ENCODE measurements at regions not wholly inside any gene's neighbourhood (a gene's known extent, or its start where the extent isn't known, plus 50 kb on each side); places are given as distances from the start of the nearest gene placed in this dataset.

DNA sequence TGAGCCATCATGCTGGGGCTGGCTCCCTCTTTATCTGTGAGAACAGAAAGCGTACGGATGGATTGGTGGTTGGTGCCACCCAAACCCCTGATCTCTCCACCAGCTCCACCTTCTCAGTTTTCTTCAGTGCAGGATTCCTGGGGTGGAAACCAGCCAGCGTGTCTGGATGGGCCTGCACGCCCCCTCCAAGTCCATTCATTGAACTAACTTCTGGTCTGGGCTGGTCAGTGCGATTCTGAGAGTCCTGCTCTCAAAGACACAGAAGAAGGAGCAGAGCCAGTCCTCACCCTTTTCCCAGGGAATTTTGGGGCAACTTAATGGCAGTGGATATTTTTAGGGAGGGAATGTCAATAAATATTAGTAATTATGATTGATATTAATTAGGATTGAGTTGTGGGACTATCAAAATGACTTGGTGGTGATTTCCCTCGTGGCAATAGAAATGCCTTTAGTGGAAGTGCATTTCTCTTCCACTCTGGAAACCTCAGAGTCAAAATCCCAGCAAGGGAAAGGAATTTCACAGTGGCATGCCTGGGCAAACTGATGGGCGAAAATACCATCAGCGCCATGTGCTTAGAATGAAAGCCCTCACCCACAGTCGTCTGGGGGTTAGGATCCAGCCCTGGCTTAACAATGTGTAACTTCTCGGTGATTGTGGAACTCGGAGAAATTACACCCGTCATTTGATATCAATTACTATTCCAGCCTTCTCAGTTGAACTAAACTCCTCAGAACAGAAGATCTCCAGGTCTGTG is 69.3 kb upstream of the EEPD1 start:
- no peak overlapping the region for H3K27ac ChIP-seq (ENCODE audit: low read depth in 1 of 2, low read length in 1 of 2)
- DNase-seq (ENCODE audit: low read depth in 6 of 9, low spot score in 9 of 9) = no peak
- H3K4me3 ChIP-seq (ENCODE audit: low read length in 2 of 2) = no peak overlapping the region
- H3K4me1 ChIP-seq (ENCODE audit: control insufficient read depth in 2 of 2, insufficient read depth in 2 of 2, low read length in 2 of 2) = no peaks in the 10 kb centered on the region
- no peaks in the 10 kb centered on the region for H3K9me3 ChIP-seq (ENCODE audit: control insufficient read depth in 2 of 2, insufficient read depth in 1 of 2, low read length in 1 of 2)
- 91% methylated on average over 12 of the region's 12 CpGs for WGBS
- no peaks in the 10 kb centered on the region for H3K36me3 ChIP-seq (ENCODE audit: control insufficient read depth in 2 of 2, insufficient read depth in 2 of 2, low read length in 1 of 2)
- no peaks in the 10 kb centered on the region for H3K27me3 ChIP-seq (ENCODE audit: control insufficient read depth in 2 of 2, insufficient read depth in 1 of 2, low read length in 1 of 2)

DNA sequence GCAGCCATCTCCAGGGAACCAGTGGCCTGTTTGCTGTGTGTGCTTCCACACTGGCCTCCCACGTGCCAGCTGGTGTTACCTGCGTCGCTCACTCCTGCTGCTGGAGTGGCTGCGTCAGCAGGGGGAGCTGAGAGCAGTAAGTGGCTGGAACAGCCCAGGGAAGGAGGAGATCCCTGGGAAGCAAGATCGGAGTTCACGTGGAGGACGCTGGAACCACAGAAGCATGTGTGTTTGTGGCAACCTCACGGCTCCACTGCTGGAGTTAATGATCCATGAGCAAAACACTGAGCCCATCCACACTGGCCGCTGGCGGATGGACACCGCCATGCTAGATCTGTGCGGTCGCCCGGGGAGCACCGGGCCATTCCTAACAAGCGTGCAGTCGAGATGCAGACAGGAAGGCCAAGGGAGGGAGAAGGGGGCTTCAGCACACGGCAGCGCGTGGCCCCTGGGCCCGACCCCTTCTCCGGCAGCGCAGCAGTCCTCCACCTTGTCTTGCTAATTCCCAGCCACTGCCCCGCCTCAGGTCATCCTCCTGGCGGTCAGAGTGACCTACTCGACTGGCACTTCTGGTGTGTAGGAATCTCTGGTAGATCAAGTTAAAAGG is 68.5 kb upstream of the EEPD1 start:
- 88% methylated on average over 26 of the region's 26 CpGs for WGBS
- H3K36me3 ChIP-seq (ENCODE audit: control insufficient read depth in 2 of 2, insufficient read depth in 2 of 2, low read length in 1 of 2) = no peaks in the 10 kb centered on the region
- H3K9me3 ChIP-seq (ENCODE audit: control insufficient read depth in 2 of 2, insufficient read depth in 1 of 2, low read length in 1 of 2) = peaks cover 0 to 6% of the 10 kb centered on the region in 2 donors
- no peaks in the 10 kb centered on the region for H3K27me3 ChIP-seq (ENCODE audit: control insufficient read depth in 2 of 2, insufficient read depth in 1 of 2, low read length in 1 of 2)
- no peak for DNase-seq (ENCODE audit: low read depth in 6 of 9, low spot score in 9 of 9)
- no peaks in the 10 kb centered on the region for H3K4me1 ChIP-seq (ENCODE audit: control insufficient read depth in 2 of 2, insufficient read depth in 2 of 2, low read length in 2 of 2)
- no peak overlapping the region for H3K4me3 ChIP-seq (ENCODE audit: low read length in 2 of 2)
- H3K27ac ChIP-seq (ENCODE audit: low read depth in 1 of 2, low read length in 1 of 2) = no peak overlapping the region

DNA sequence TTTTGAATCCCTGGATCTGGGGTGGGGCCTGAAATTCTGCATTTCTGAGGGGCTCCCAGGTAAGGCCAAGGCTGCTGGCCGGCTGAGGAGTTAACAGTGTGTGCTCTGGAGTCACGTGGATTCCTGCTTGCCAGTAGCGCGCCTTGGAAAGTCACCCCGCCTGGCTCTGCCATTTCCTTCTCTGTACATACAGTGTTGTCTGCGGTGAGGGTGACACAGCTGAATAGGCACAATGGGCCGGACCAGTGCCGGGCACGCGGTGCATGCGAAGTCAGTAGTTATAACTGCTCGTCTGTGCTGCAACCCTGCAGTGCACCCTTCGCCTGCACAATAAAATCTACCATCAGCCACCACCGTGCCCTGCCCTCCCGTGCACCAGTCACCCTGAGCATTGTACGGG is 68.0 kb upstream of the EEPD1 start:
- DNase-seq (ENCODE audit: low read depth in 6 of 9, low spot score in 9 of 9) = no peak
- WGBS = 95% methylated on average over 16 of the region's 16 CpGs

DNA sequence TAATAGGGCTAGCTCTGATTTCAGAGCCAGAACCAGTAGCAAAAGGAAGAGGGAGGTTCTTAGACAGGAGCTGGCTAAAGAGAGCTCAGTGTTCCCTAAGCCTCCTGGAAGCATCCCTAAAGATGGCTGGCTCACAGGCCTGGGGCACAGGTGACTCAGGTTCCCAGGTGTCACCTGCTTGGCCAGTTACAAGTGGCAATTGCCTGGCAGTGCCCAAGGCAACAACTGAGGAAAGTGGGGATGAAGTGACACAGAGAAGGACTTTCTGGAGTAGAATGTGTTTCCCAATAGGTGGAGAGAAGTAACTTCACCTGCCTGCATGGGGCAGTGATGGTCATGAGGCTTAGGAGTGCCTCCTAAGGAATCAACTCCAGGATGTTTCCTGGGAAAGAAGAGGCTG is 66.5 kb upstream of the EEPD1 start:
- Histone ChIP-seq H3K27ac (ENCODE audit: low read depth in 1 of 2, low read length in 1 of 2) (no peak overlapping the region), H3K36me3 (ENCODE audit: control insufficient read depth in 2 of 2, insufficient read depth in 2 of 2, low read length in 1 of 2) (no peaks in the 10 kb centered on the region), H3K4me1 (ENCODE audit: control insufficient read depth in 2 of 2, insufficient read depth in 2 of 2, low read length in 2 of 2) (no peaks in the 10 kb centered on the region), H3K4me3 (ENCODE audit: low read length in 2 of 2) (no peak overlapping the region), H3K9me3 (ENCODE audit: control insufficient read depth in 2 of 2, insufficient read depth in 1 of 2, low read length in 1 of 2) (peaks cover 0 to 7% of the 10 kb centered on the region in 2 donors), H3K27me3 (ENCODE audit: control insufficient read depth in 2 of 2, insufficient read depth in 1 of 2, low read length in 1 of 2) (no peaks in the 10 kb centered on the region)
- DNase-seq (ENCODE audit: low read depth in 6 of 9, low spot score in 9 of 9) = no peak

More for the DNA sequence above, 68.0 kb upstream of the EEPD1 start:
- Histone ChIP-seq H3K4me1 (ENCODE audit: control insufficient read depth in 2 of 2, insufficient read depth in 2 of 2, low read length in 2 of 2) (no peaks in the 10 kb centered on the region), H3K4me3 (ENCODE audit: low read length in 2 of 2) (no peak overlapping the region), H3K36me3 (ENCODE audit: control insufficient read depth in 2 of 2, insufficient read depth in 2 of 2, low read length in 1 of 2) (no peaks in the 10 kb centered on the region), H3K27me3 (ENCODE audit: control insufficient read depth in 2 of 2, insufficient read depth in 1 of 2, low read length in 1 of 2) (no peaks in the 10 kb centered on the region), H3K27ac (ENCODE audit: low read depth in 1 of 2, low read length in 1 of 2) (no peak overlapping the region), H3K9me3 (ENCODE audit: control insufficient read depth in 2 of 2, insufficient read depth in 1 of 2, low read length in 1 of 2) (peaks cover 0 to 7% of the 10 kb centered on the region in 2 donors)

DNA sequence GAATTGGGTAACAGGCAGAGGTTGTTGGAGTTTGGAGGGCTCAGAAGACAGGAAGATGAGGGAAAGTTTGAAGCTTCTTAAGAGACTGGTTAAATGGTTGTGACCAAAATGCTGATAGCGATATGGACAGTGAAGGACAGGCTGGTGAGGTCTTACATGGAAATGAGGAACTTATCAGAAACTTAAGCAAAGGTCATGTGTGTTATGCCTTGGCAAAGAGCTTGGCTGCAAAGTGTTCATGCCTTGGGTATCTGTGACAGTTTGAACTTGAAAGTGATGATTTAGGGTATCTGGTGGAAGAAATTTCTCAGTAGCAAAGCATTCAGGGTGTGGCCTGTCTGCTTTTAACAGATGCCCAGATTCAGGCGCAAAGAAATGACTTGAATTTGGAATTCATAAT is 64.5 kb upstream of the EEPD1 start:
- Histone ChIP-seq H3K4me1 (ENCODE audit: control insufficient read depth in 2 of 2, insufficient read depth in 2 of 2, low read length in 2 of 2) (no peaks in the 10 kb centered on the region), H3K36me3 (ENCODE audit: control insufficient read depth in 2 of 2, insufficient read depth in 2 of 2, low read length in 1 of 2) (no peaks in the 10 kb centered on the region), H3K9me3 (ENCODE audit: control insufficient read depth in 2 of 2, insufficient read depth in 1 of 2, low read length in 1 of 2) (peaks cover 0 to 7% of the 10 kb centered on the region in 2 donors), H3K27me3 (ENCODE audit: control insufficient read depth in 2 of 2, insufficient read depth in 1 of 2, low read length in 1 of 2) (no peaks in the 10 kb centered on the region), H3K4me3 (ENCODE audit: low read length in 2 of 2) (no peak overlapping the region), H3K27ac (ENCODE audit: low read depth in 1 of 2, low read length in 1 of 2) (no peak overlapping the region)
- no peak for DNase-seq (ENCODE audit: low read depth in 6 of 9, low spot score in 9 of 9)
- 94% methylated on average over 2 of the region's 2 CpGs for WGBS

DNA sequence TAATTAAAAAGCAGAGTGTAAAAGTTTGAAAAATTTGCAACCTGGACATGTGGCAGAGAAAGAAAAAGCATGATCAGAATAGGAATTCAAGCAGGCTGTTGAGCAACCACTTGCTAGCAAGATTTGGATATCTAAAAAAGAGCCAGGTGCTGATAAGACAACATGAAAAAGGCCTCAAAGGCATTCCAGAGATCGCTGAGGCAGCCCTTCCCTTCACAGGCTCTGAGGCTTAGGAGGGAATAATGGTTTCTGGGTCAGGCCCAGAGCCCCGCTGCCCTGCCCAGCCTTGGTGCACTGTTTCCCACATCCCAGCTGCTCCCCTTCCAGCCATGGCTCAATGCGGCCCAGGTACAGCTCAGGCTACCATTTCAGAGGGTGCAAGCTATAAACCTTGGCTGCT is 64.1 kb upstream of the EEPD1 start:
- H3K9me3 ChIP-seq (ENCODE audit: control insufficient read depth in 2 of 2, insufficient read depth in 1 of 2, low read length in 1 of 2) = peaks cover 0 to 7% of the 10 kb centered on the region in 2 donors
- no peak overlapping the region for H3K4me3 ChIP-seq (ENCODE audit: low read length in 2 of 2)
- H3K27me3 ChIP-seq (ENCODE audit: control insufficient read depth in 2 of 2, insufficient read depth in 1 of 2, low read length in 1 of 2) = no peaks in the 10 kb centered on the region
- H3K36me3 ChIP-seq (ENCODE audit: control insufficient read depth in 2 of 2, insufficient read depth in 2 of 2, low read length in 1 of 2) = no peaks in the 10 kb centered on the region
- 33% methylated on average over 3 of the region's 3 CpGs for WGBS
- no peak overlapping the region for H3K27ac ChIP-seq (ENCODE audit: low read depth in 1 of 2, low read length in 1 of 2)
- DNase-seq (ENCODE audit: low read depth in 6 of 9, low spot score in 9 of 9) = no peak
- no peaks in the 10 kb centered on the region for H3K4me1 ChIP-seq (ENCODE audit: control insufficient read depth in 2 of 2, insufficient read depth in 2 of 2, low read length in 2 of 2)

DNA sequence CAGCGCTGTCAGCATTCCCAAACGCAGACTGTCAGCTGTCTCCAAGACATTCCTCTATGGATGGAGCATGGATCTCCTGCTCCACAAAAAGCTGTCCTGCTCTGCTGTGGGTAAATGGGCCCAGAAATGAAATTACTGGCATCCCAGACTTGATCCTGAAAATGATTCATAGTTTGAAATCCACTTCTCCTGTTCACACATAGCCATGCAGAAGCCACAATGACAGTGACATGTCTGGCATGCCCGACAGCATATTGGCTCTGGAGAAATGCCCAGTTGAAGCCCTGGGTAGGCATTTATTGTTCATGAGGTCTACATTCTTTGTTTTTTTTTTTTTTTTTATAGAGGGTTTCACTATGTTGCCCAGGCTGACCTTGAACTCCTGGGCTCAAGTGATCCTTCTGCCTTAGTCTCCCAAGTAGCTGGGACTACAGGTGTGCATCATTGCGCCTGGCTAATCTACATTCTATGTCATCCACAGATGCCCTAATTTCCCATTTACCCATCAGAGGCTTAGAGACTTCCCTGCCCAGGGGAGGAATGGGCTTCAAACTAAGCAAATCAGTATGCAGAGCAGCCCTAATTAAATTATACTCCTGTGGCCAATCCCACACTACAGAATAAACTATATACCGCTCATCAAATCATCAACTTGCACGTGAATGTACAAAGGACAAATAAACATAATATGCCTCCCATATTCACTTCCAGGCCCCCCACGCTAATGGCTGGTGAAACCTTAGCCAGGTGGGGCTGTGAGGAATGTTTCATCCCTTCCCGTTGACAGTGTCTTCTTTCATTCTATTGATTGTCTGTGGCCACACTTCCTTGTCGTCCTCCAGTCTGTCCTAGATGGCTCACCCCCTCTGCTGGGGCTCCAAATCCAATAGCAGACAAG is 61.8 kb upstream of the EEPD1 start:
- Histone ChIP-seq H3K27me3 (ENCODE audit: control insufficient read depth in 2 of 2, insufficient read depth in 1 of 2, low read length in 1 of 2) (no peaks in the 10 kb centered on the region), H3K4me1 (ENCODE audit: control insufficient read depth in 2 of 2, insufficient read depth in 2 of 2, low read length in 2 of 2) (no peaks in the 10 kb centered on the region), H3K36me3 (ENCODE audit: control insufficient read depth in 2 of 2, insufficient read depth in 2 of 2, low read length in 1 of 2) (no peaks in the 10 kb centered on the region), H3K9me3 (ENCODE audit: control insufficient read depth in 2 of 2, insufficient read depth in 1 of 2, low read length in 1 of 2) (peaks cover 0 to 7% of the 10 kb centered on the region in 2 donors), H3K4me3 (ENCODE audit: low read length in 2 of 2) (no peak overlapping the region), H3K27ac (ENCODE audit: low read depth in 1 of 2, low read length in 1 of 2) (no peak overlapping the region)
- no peak for DNase-seq (ENCODE audit: low read depth in 6 of 9, low spot score in 9 of 9)
- 89% methylated on average over 9 of the region's 9 CpGs for WGBS

DNA sequence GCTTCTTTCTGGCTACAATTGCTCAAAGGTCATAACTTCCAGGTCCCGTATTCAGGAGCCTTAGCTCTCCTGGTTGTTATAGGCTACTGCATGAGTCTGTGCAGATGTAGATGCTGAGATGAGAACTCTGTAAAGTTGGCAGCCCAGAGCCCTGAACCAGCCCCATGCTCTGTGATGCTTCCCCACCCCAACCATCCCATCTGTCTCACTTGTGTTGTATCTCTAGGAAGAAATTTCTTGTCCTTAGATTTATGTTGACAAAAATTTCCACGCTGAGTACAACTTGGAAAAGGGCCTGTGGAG is 61.2 kb upstream of the EEPD1 start:
- Histone ChIP-seq H3K27ac (ENCODE audit: low read depth in 1 of 2, low read length in 1 of 2) (no peak overlapping the region), H3K9me3 (ENCODE audit: control insufficient read depth in 2 of 2, insufficient read depth in 1 of 2, low read length in 1 of 2) (peaks cover 0 to 7% of the 10 kb centered on the region in 2 donors), H3K4me3 (ENCODE audit: low read length in 2 of 2) (no peak overlapping the region), H3K4me1 (ENCODE audit: control insufficient read depth in 2 of 2, insufficient read depth in 2 of 2, low read length in 2 of 2) (no peaks in the 10 kb centered on the region), H3K36me3 (ENCODE audit: control insufficient read depth in 2 of 2, insufficient read depth in 2 of 2, low read length in 1 of 2) (no peaks in the 10 kb centered on the region), H3K27me3 (ENCODE audit: control insufficient read depth in 2 of 2, insufficient read depth in 1 of 2, low read length in 1 of 2) (no peaks in the 10 kb centered on the region)
- no peak for DNase-seq (ENCODE audit: low read depth in 6 of 9, low spot score in 9 of 9)
- 96% methylated on average over 2 of the region's 2 CpGs for WGBS

DNA sequence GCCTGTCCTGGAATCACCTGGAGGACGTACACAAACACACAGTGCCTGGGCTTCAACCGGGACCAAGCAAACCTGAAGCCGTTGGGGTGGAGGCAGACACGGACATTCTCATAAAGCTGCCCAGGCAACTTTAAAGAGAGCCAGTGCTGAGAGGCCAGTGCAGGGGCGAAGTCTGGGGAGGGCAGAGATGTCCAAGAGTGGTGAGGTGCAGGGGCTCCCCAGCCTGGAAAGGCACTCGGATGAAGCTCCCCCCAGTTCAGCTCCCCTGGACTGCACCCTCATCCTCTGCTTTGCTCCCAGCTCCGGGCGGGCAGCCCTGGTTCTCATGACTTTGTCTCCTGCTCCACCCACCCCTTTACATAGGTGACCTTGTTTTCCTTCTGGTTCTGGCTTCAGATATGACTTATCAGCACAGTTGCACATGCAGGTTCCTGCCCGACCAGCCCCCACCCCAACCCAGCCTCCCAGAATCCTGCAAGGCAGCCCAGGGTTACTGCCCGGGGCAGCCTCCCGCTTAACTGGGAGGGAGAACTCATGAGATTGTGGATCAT is 60.8 kb upstream of the EEPD1 start:
- Histone ChIP-seq H3K9me3 (ENCODE audit: control insufficient read depth in 2 of 2, insufficient read depth in 1 of 2, low read length in 1 of 2) (peaks cover 0 to 7% of the 10 kb centered on the region in 2 donors), H3K4me1 (ENCODE audit: control insufficient read depth in 2 of 2, insufficient read depth in 2 of 2, low read length in 2 of 2) (no peaks in the 10 kb centered on the region), H3K4me3 (ENCODE audit: low read length in 2 of 2) (no peak overlapping the region), H3K27me3 (ENCODE audit: control insufficient read depth in 2 of 2, insufficient read depth in 1 of 2, low read length in 1 of 2) (no peaks in the 10 kb centered on the region), H3K36me3 (ENCODE audit: control insufficient read depth in 2 of 2, insufficient read depth in 2 of 2, low read length in 1 of 2) (no peaks in the 10 kb centered on the region), H3K27ac (ENCODE audit: low read depth in 1 of 2, low read length in 1 of 2) (no peak overlapping the region)
- WGBS = 97% methylated on average over 11 of the region's 11 CpGs
- DNase-seq (ENCODE audit: low read depth in 6 of 9, low spot score in 9 of 9) = no peak
